H9 (cell line): ENCODE measurements at regions not wholly inside any gene's neighbourhood (a gene's known extent, or its start where the extent isn't known, plus 50 kb on each side); places are given as distances from the start of the nearest gene placed in this dataset.

Source experiments
- DNase-seq: peaks from one replicate; pipeline ENCODE4 v3.0.0-alpha.2; 2017
- H2AFZ ChIP-seq: one replicate; pipeline ENCODE4 v1.6.1; 2013; ENCODE audit warnings: mild to moderate bottlenecking, low read length, control low read depth, moderate library complexity
- H2AK5ac ChIP-seq: 2 replicates; pipeline ENCODE4 v1.6.1; 2013; ENCODE audit warnings: low read length, control low read depth, mixed read lengths; ENCODE audit not compliant: insufficient read length
- H2BK120ac ChIP-seq: one replicate; pipeline ENCODE4 v1.6.1; 2013; ENCODE audit warnings: low read depth, mild to moderate bottlenecking, low read length, control low read depth, inconsistent platforms; ENCODE audit not compliant: poor library complexity, severe bottlenecking
- H2BK12ac ChIP-seq: 2 replicates; pipeline ENCODE4 v1.6.1; 2013; ENCODE audit warnings: low read length, control low read depth, mixed read lengths, low read depth; ENCODE audit not compliant: insufficient read length
- H2BK15ac ChIP-seq: 2 replicates; pipeline ENCODE4 v1.6.1; 2013; ENCODE audit warnings: low read depth, low read length, control low read depth
- H2BK20ac ChIP-seq: one replicate; pipeline ENCODE4 v1.6.1; 2013; ENCODE audit warnings: low read depth, mild to moderate bottlenecking, low read length, control low read depth, inconsistent platforms; ENCODE audit not compliant: poor library complexity, severe bottlenecking
- H2BK5ac ChIP-seq: 2 replicates; pipeline ENCODE4 v1.6.1; 2013; ENCODE audit warnings: low read length, control low read depth, mixed read lengths; ENCODE audit not compliant: insufficient read length
- H3K14ac ChIP-seq: 2 replicates; pipeline ENCODE4 v1.6.1; 2013; ENCODE audit warnings: low read length, control low read depth; ENCODE audit not compliant: insufficient read depth
- H3K18ac ChIP-seq: 2 replicates; pipeline ENCODE4 v1.6.1; 2013; ENCODE audit warnings: low read depth, mild to moderate bottlenecking, mixed read lengths, low read length, control low read depth; ENCODE audit not compliant: insufficient read length
- H3K23ac ChIP-seq: 2 replicates; pipeline ENCODE4 v1.6.1; 2013; ENCODE audit warnings: low read length, control low read depth, mixed read lengths, low read depth; ENCODE audit not compliant: insufficient read length
- H3K23me2 ChIP-seq: 2 replicates; pipeline ENCODE4 v1.6.1; 2013; ENCODE audit warnings: low read depth, mild to moderate bottlenecking, mixed read lengths, low read length, control low read depth; ENCODE audit not compliant: insufficient read length, poor library complexity, severe bottlenecking
- H3K27ac ChIP-seq: 2 replicates; pipeline ENCODE4 v1.5.1; 2013; ENCODE audit warnings: low read length, control low read depth, mixed read lengths, low read depth; ENCODE audit not compliant: insufficient read length
- H3K27me3 ChIP-seq: 2 replicates; pipeline ENCODE4 v1.6.1; 2013; ENCODE audit warnings: low read length, control low read depth, inconsistent platforms; ENCODE audit not compliant: insufficient read depth
- H3K4ac ChIP-seq: 2 replicates; pipeline ENCODE4 v1.6.1; 2013; ENCODE audit warnings: low read depth, mild to moderate bottlenecking, control low read depth, inconsistent platforms, low read length, moderate library complexity
- H3K4me1 ChIP-seq: 2 replicates; pipeline ENCODE4 v1.6.1; 2013; ENCODE audit warnings: low read length, control low read depth, inconsistent platforms; ENCODE audit not compliant: insufficient read depth
- H3K4me2 ChIP-seq: 2 replicates; pipeline ENCODE4 v1.6.1; 2013; ENCODE audit warnings: low read length, control low read depth, mixed read lengths; ENCODE audit not compliant: insufficient read length, insufficient read depth
- H3K56ac ChIP-seq: 2 replicates; pipeline ENCODE4 v1.6.1; 2013; ENCODE audit warnings: low read depth, mild to moderate bottlenecking, mixed read lengths, low read length, control low read depth; ENCODE audit not compliant: insufficient read length
- H3K79me1 ChIP-seq: 2 replicates; pipeline ENCODE4 v1.6.1; 2013; ENCODE audit warnings: low read depth, mild to moderate bottlenecking, moderate library complexity, low read length, control low read depth, inconsistent platforms; ENCODE audit not compliant: insufficient read depth, poor library complexity, severe bottlenecking
- H3K79me2 ChIP-seq: 2 replicates; pipeline ENCODE4 v1.6.1; 2013; ENCODE audit warnings: low read length, control low read depth, inconsistent platforms; ENCODE audit not compliant: insufficient read depth
- H3K9ac ChIP-seq: 2 replicates; pipeline ENCODE4 v1.6.1; 2013; ENCODE audit warnings: low read length, control low read depth, mixed read lengths; ENCODE audit not compliant: insufficient read length; ENCODE audit errors: extremely low read depth
- H3K9me3 ChIP-seq: one replicate; pipeline ENCODE4 v1.6.1; 2013; ENCODE audit warnings: low read depth, low read length, inconsistent platforms; ENCODE audit not compliant: control insufficient read depth
- H3T11ph ChIP-seq: one replicate; pipeline ENCODE4 v1.6.1; 2013; ENCODE audit warnings: mild to moderate bottlenecking, low read length, control low read depth, inconsistent platforms
- H4K20me1 ChIP-seq: one replicate; pipeline ENCODE4 v1.6.1; 2013; ENCODE audit not compliant: control insufficient read depth, insufficient read length, insufficient read depth
- H4K5ac ChIP-seq: 2 replicates; pipeline ENCODE4 v1.6.1; 2013; ENCODE audit warnings: low read depth, mild to moderate bottlenecking, mixed read lengths, low read length, control low read depth; ENCODE audit not compliant: insufficient read length
- H4K8ac ChIP-seq: replicated peaks from 2 replicates; pipeline ENCODE4 v1.6.1; 2013; ENCODE audit warnings: low read length, control low read depth, mixed read lengths, low read depth; ENCODE audit not compliant: insufficient read length
- H4K91ac ChIP-seq: 2 replicates; pipeline ENCODE4 v1.6.1; 2013; ENCODE audit warnings: low read depth, mild to moderate bottlenecking, moderate library complexity, mixed read lengths, low read length, control low read depth; ENCODE audit not compliant: insufficient read length
- H3K27ac Mint-ChIP-seq, 3 experiments: 2 replicates in 2 of 3; 3 replicates in 1 of 3; pipeline ENCODE4 v1.8.0; 2020 to 2021; ENCODE audit warnings: mixed read lengths in 3 of 3, mild to moderate bottlenecking in 1 of 3, moderate library complexity in 1 of 3
- H3K27me3 Mint-ChIP-seq: 2 replicates; pipeline ENCODE4 v1.8.0; 2021; ENCODE audit warnings: low read depth, mild to moderate bottlenecking, moderate library complexity, mixed read lengths
- H3K36me3 Mint-ChIP-seq, 3 experiments: 2 replicates in 2 of 3; 3 replicates in 1 of 3; pipeline ENCODE4 v1.8.0; 2020 to 2021; ENCODE audit warnings: low read depth in 3 of 3, mixed read lengths in 3 of 3; ENCODE audit not compliant: insufficient read depth in 1 of 3
- H3K4me1 Mint-ChIP-seq, 2 experiments: 2 replicates each; pipeline ENCODE4 v1.8.0; 2020; ENCODE audit warnings: mixed read lengths in 2 of 2
- H3K4me3 Mint-ChIP-seq, 2 experiments: 2 replicates in 1 of 2; 3 replicates in 1 of 2; pipeline ENCODE4 v1.8.0; 2020 to 2021; ENCODE audit warnings: mild to moderate bottlenecking in 2 of 2, mixed read lengths in 2 of 2, moderate library complexity in 1 of 2
- H3K9me3 Mint-ChIP-seq, 2 experiments: 2 replicates in 1 of 2; 3 replicates in 1 of 2; pipeline ENCODE4 v1.8.0; 2020; ENCODE audit warnings: mild to moderate bottlenecking in 2 of 2, mixed read lengths in 2 of 2, moderate library complexity in 1 of 2
- WGBS: extraction: QIAGEN DNeasy Blood & Tissue Kit; methylation state at CpG from one replicate; pipeline ENCODE4 v1.1.7; 2013; ENCODE audit warnings: missing lambda C conversion rate, low lambda C conversion rate, mixed read lengths; ENCODE audit not compliant: insufficient read length; ENCODE audit errors: extremely low coverage; 5-methylcytosine and 5-hydroxymethylcytosine counted together
- TF ChIP-seq, protein P1 (sequence below): fragments of 200-600 bp; sonication (generic); conservative IDR thresholded peaks from 3 replicates; pipeline ENCODE4 v1.8.0; 2021; ENCODE audit warnings: antibody characterized with exemption, mild to moderate bottlenecking

DNA sequence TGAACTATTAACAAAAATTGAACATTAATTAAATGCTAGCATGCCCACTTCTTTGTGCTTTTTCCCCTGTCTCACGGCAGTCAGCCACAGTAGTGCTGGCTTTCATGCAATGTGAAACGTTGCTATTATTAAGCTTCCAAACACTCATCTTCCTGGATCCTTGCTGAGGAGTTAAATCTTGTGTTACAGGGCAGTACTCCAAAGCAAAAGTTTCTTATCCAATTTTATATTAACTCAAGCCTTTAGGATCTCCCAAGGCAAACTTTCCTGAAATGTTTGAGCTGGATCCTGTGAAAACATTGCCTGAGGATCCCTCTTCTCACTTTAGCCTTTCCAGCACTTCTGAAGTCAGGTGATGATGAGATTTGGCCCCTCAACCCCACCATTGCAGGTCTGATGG is 1454.8 kb downstream of the FSTL5 start:
- H3K56ac ChIP-seq, result no peak overlapping the region
- DNase-seq, result no peak
- no peak overlapping the region for H4K8ac ChIP-seq
- no CpG with 5 or more reads among the region's 2 CpGs for WGBS
- Mint-ChIP-seq H3K27ac (no peak overlapping the region), H3K27me3 (no peaks in the 10 kb centered on the region), H3K9me3 (peaks cover 4 to 6% of the 10 kb centered on the region in 2 experiments; a peak in 2 of 5 replicates), H3K4me1 (no peaks in the 10 kb centered on the region), H3K4me3 (no peak overlapping the region), H3K36me3 (no peaks in the 10 kb centered on the region)
- no peaks in the 10 kb centered on the region for H3K9me3 ChIP-seq
- no peak overlapping the region for H3K9ac ChIP-seq
- no peak overlapping the region for H2BK12ac ChIP-seq
- H3K4ac ChIP-seq, result no peak overlapping the region
- no peak overlapping the region for H3K14ac ChIP-seq
- H2BK5ac ChIP-seq, result no peak overlapping the region
- H3K79me1 ChIP-seq, result no peaks in the 10 kb centered on the region
- H4K5ac ChIP-seq, result no peak overlapping the region
- H2BK20ac ChIP-seq, result no peak overlapping the region
- H3K27ac ChIP-seq, result no peak overlapping the region
- no peak overlapping the region for H3K4me2 ChIP-seq
- H4K91ac ChIP-seq, result no peak overlapping the region
- no peaks in the 10 kb centered on the region for H4K20me1 ChIP-seq
- no peak overlapping the region for H2BK15ac ChIP-seq
- no peak overlapping the region for H2AK5ac ChIP-seq
- no peak overlapping the region for H2AFZ ChIP-seq
- H3T11ph ChIP-seq, result no peak overlapping the region
- no peaks in the 10 kb centered on the region for H3K79me2 ChIP-seq
- no peak overlapping the region for H3K23ac ChIP-seq
- no peaks in the 10 kb centered on the region; the same call in 1 of the 2 replicates for H3K27me3 ChIP-seq
- no peak overlapping the region for H3K18ac ChIP-seq
- H3K23me2 ChIP-seq, result no peaks in the 10 kb centered on the region
- H3K4me1 ChIP-seq, result no peaks in the 10 kb centered on the region
- TF ChIP-seq, protein P1, sequence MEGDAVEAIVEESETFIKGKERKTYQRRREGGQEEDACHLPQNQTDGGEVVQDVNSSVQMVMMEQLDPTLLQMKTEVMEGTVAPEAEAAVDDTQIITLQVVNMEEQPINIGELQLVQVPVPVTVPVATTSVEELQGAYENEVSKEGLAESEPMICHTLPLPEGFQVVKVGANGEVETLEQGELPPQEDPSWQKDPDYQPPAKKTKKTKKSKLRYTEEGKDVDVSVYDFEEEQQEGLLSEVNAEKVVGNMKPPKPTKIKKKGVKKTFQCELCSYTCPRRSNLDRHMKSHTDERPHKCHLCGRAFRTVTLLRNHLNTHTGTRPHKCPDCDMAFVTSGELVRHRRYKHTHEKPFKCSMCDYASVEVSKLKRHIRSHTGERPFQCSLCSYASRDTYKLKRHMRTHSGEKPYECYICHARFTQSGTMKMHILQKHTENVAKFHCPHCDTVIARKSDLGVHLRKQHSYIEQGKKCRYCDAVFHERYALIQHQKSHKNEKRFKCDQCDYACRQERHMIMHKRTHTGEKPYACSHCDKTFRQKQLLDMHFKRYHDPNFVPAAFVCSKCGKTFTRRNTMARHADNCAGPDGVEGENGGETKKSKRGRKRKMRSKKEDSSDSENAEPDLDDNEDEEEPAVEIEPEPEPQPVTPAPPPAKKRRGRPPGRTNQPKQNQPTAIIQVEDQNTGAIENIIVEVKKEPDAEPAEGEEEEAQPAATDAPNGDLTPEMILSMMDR, result no peak
- H2BK120ac ChIP-seq, result no peak overlapping the region
